HK-2 (cell line): ENCODE measurements at regions not wholly inside any gene's neighbourhood (a gene's known extent, or its start where the extent isn't known, plus 50 kb on each side); places are given as distances from the start of the nearest gene placed in this dataset.
"Not testable (repeated sequence)": the region's sequence is repeated elsewhere in the genome, so short reads cannot be mapped to it uniquely, and the experiment has no call there.

Experiments
- DNase-seq: peaks from one replicate; pipeline ENCODE4 v3.0.0-alpha.2; 2018; ENCODE audit not compliant: unreplicated experiment

- no peak for DNase-seq
Measured at GRCh38 chr4:62543002-62543401, 1342.9 kb downstream of the ADGRL3 start.

GRCh38 chr4:62533573-62533972 lies 1333.4 kb downstream of the ADGRL3 start:
- no peak for DNase-seq

- DNase-seq: no peak
Measured at GRCh38 chr4:62531731-62532130, 1331.6 kb downstream of the ADGRL3 start.

GRCh38 chr4:62531264-62531663 lies 1331.1 kb downstream of the ADGRL3 start:
- no peak for DNase-seq

- DNase-seq: no peak
Measured at GRCh38 chr4:62528874-62529273, 1328.7 kb downstream of the ADGRL3 start.

GRCh38 chr4:62526671-62527070 lies 1326.5 kb downstream of the ADGRL3 start:
- DNase-seq: no peak

- DNase-seq: no peak
Measured at GRCh38 chr4:62523256-62523655, 1323.1 kb downstream of the ADGRL3 start.

GRCh38 chr4:62522273-62522672 lies 1322.1 kb downstream of the ADGRL3 start:
- no peak for DNase-seq

- no peak for DNase-seq
Measured at GRCh38 chr4:62517716-62518115, 1317.6 kb downstream of the ADGRL3 start.

- no peak for DNase-seq
Measured at GRCh38 chr4:62513306-62513705, 1313.2 kb downstream of the ADGRL3 start.

GRCh38 chr4:62512271-62512670 lies 1312.1 kb downstream of the ADGRL3 start:
- DNase-seq: no peak

- no peak for DNase-seq
Measured at GRCh38 chr4:62510228-62510627, 1310.1 kb downstream of the ADGRL3 start.

GRCh38 chr4:62500296-62500695 lies 1300.2 kb downstream of the ADGRL3 start:
- no peak for DNase-seq

GRCh38 chr4:62495032-62495431 lies 1294.9 kb downstream of the ADGRL3 start:
- peak; percentile 37 for DNase-seq

GRCh38 chr4:62491756-62492155 lies 1291.6 kb downstream of the ADGRL3 start:
- DNase-seq: not testable (repeated sequence)

GRCh38 chr4:62490635-62491034 lies 1290.5 kb downstream of the ADGRL3 start:
- no peak for DNase-seq

GRCh38 chr4:62487016-62487415 lies 1286.9 kb downstream of the ADGRL3 start:
- no peak for DNase-seq

GRCh38 chr4:62484357-62484756 lies 1284.2 kb downstream of the ADGRL3 start:
- DNase-seq: no peak

- DNase-seq: no peak
Measured at GRCh38 chr4:62482355-62482754, 1282.2 kb downstream of the ADGRL3 start.

- no peak for DNase-seq
Measured at GRCh38 chr4:62475596-62475995, 1275.5 kb downstream of the ADGRL3 start.

GRCh38 chr4:62474802-62475201 lies 1274.7 kb downstream of the ADGRL3 start:
- no peak for DNase-seq

- no peak for DNase-seq
Measured at GRCh38 chr4:62471021-62471420, 1270.9 kb downstream of the ADGRL3 start.

- no peak for DNase-seq
Measured at GRCh38 chr4:62470421-62470983, 1270.4 kb downstream of the ADGRL3 start.

GRCh38 chr4:62470020-62470419 lies 1269.9 kb downstream of the ADGRL3 start:
- DNase-seq: no peak
